Kidney (tissue), 13 donors: ENCODE measurements at regions not wholly inside any gene's neighbourhood (a gene's known extent, or its start where the extent isn't known, plus 50 kb on each side); places are given as distances from the start of the nearest gene placed in this dataset.

ENCODE experiments used
- DNase-seq, 5 donors: peaks; one replicate each; pipeline ENCODE4 v3.0.0-alpha.2; 2013 to 2020
- FAIRE-seq: peaks from 2 replicates; lab custom pipeline; 2012; peaks lifted over from hg19 to GRCh38; lab: Jason Lieb, UNC
- H3K27ac ChIP-seq, 2 donors: one replicate each; pipeline ENCODE4 v1.7.0; 2013; ENCODE audit warnings: low read depth in 2 of 2, low read length in 2 of 2, inconsistent platforms in 1 of 2
- H3K27me3 ChIP-seq: one replicate; pipeline ENCODE4 v1.7.1; 2013; ENCODE audit warnings: low read length, inconsistent platforms; ENCODE audit not compliant: control insufficient read depth, insufficient read depth
- H3K36me3 ChIP-seq, 3 donors: one replicate each; pipeline versions ENCODE4 v1.7.0 to v1.7.1; 2013; ENCODE audit warnings: low read length in 3 of 3, control low read depth in 1 of 3, inconsistent platforms in 1 of 3; ENCODE audit not compliant: insufficient read depth in 3 of 3, control insufficient read depth in 2 of 3
- H3K4me1 ChIP-seq, 3 donors: one replicate each; pipeline versions ENCODE4 v1.7.0 to v1.7.1; 2013; ENCODE audit warnings: low read length in 3 of 3, inconsistent platforms in 1 of 3, low read depth in 1 of 3; ENCODE audit not compliant: control insufficient read depth in 2 of 3, insufficient read depth in 2 of 3
- H3K4me3 ChIP-seq, 3 donors: one replicate each; pipeline versions ENCODE4 v1.7.0 to v1.8.1; 2013; ENCODE audit warnings: low read length in 3 of 3, control low read depth in 1 of 3, inconsistent platforms in 1 of 3
- H3K9ac ChIP-seq, 3 donors: one replicate each; pipeline versions ENCODE4 v1.7.0 to v1.7.1; 2013; ENCODE audit warnings: low read length in 3 of 3, control low read depth in 1 of 3, inconsistent platforms in 1 of 3
- H3K9me3 ChIP-seq, 3 donors: one replicate each; pipeline versions ENCODE4 v1.7.0 to v1.7.1; 2013; ENCODE audit warnings: low read length in 3 of 3, control low read depth in 1 of 3, inconsistent platforms in 1 of 3; ENCODE audit not compliant: control insufficient read depth in 2 of 3, insufficient read depth in 1 of 3
- intact Hi-C: fragments of 100-400 bp; cut with DNase I; formaldehyde crosslinking; loops from one replicate; pipeline ENCODE4 v1.11.1; 2022
- TF ChIP-seq, protein P1 (sequence below): IDR thresholded peaks from 3 replicates; pipeline ENCODE4 v1.5.1; 2012; ENCODE audit warnings: mild to moderate bottlenecking, moderate library complexity, borderline replicate concordance; ENCODE audit not compliant: insufficient read depth; ENCODE audit errors: extremely low read depth
- donor health status: control.
- donor health status: control.
- donor health status: control.
- donor health status: control.
- donor health status: control.
- donor health status: DM: yes; HTN: yes; CAD: no.
- donor health status: Normal renal cell carcinoma (clear cell type).

DNA sequence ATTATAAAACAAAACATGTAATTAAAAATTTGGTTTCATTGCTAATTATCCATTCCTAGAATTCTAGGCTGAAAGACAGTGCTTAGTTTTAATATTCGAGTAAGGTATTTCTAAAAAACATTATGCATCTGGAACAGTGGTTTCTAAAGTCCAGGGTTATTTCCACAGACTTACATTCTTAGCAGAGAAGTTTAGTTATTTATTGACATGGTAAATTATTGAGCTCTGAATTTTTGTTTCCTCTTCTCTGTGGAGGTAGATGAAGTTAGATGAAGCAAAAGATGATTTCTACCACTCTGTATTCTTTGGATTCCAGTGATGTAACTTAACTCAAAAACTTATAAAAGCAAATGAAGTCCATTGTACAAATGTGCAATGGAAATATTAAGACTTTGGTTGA lies 709.4 kb downstream of the MRPL39 start:
- TF ChIP-seq, protein P1, sequence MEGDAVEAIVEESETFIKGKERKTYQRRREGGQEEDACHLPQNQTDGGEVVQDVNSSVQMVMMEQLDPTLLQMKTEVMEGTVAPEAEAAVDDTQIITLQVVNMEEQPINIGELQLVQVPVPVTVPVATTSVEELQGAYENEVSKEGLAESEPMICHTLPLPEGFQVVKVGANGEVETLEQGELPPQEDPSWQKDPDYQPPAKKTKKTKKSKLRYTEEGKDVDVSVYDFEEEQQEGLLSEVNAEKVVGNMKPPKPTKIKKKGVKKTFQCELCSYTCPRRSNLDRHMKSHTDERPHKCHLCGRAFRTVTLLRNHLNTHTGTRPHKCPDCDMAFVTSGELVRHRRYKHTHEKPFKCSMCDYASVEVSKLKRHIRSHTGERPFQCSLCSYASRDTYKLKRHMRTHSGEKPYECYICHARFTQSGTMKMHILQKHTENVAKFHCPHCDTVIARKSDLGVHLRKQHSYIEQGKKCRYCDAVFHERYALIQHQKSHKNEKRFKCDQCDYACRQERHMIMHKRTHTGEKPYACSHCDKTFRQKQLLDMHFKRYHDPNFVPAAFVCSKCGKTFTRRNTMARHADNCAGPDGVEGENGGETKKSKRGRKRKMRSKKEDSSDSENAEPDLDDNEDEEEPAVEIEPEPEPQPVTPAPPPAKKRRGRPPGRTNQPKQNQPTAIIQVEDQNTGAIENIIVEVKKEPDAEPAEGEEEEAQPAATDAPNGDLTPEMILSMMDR: no peak

DNA sequence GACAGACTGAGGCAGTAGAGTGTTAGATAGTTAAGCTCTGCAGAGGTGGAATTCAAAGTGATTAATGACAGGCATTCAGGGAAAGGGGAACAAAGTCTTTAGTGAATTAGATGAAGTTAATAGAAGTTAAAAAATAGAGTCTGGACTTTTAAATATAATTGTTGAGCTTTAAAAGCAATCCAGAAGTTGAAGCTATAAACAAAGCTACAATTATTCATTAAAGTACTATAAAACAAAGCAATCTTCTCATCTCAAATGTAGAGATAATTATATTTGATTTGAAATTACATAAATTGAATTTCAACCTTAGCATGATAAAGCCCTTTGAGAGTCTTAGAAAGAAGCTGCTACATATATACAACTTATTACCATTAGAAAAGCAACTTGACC lies 710.6 kb downstream of the MRPL39 start:
- no peaks in the 10 kb centered on the region for H3K4me1 ChIP-seq
- DNase-seq: peak in 1 of 5 donors; percentile 0
- intact Hi-C loops: no loop called here
- H3K27ac ChIP-seq: no peak overlapping the region
- no peak overlapping the region for H3K9ac ChIP-seq
- H3K4me3 ChIP-seq: no peak overlapping the region
- no peaks in the 10 kb centered on the region for H3K27me3 ChIP-seq
- FAIRE-seq: no peak
- H3K9me3 ChIP-seq: no peaks in the 10 kb centered on the region
- H3K36me3 ChIP-seq: no peaks in the 10 kb centered on the region
- TF ChIP-seq, protein P1: no peak

More for the DNA sequence above, 709.4 kb downstream of the MRPL39 start:
- Histone ChIP-seq H3K9me3 (no peaks in the 10 kb centered on the region), H3K4me3 (no peak overlapping the region), H3K27me3 (no peaks in the 10 kb centered on the region), H3K27ac (no peak overlapping the region), H3K9ac (no peak overlapping the region), H3K36me3 (no peaks in the 10 kb centered on the region), H3K4me1 (no peaks in the 10 kb centered on the region)
- FAIRE-seq: peak; percentile 70
- peak in 1 of 5 donors; percentile 4 for DNase-seq
- intact Hi-C loops: no loop called here

DNA sequence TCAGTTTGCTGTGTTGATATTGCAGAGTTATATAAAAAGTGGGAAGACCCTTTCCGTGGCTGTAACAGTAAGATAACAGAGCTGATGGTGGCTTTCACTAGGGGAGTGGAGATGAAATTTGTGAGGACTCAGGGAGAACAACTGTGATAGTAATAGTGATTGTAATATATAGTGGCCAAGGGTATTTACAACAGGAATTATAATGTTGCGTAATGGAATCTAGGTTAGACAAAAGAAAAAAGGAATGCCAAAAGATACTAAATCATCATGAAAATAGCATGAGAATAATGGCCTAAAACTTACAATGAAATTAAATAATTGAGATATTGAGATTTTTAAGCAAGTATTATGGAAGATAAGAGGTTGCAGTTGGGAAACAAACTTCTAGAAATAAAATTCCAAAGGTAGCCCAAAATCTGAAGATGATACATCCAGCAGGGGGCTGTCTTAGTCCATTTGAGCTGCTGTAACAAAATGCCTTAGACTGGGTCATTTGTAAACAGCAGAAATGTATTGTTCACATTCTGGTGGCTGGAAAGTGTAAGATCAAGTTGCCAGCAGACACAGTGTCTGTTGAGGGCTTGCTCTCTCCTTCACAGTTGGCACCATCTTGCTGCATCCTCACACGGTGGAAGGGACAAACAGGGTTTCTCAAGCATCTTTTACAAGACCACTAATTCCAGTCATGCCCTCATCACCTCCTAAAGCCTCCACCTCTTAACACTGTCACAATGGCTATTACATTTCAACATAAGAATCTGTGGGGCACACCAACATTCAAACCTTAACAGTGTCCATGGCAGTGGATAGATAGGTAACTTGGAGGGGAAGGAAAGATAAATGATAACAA lies 711.2 kb downstream of the MRPL39 start:
- FAIRE-seq: peak; percentile 52
- Histone ChIP-seq H3K27me3 (no peaks in the 10 kb centered on the region), H3K36me3 (no peaks in the 10 kb centered on the region), H3K27ac (no peak overlapping the region), H3K9ac (no peak overlapping the region), H3K4me3 (no peak overlapping the region), H3K9me3 (no peaks in the 10 kb centered on the region), H3K4me1 (no peaks in the 10 kb centered on the region)
- TF ChIP-seq, protein P1: peak; percentile 48
- peak in 2 of 5 donors; percentile 9 to 20 for DNase-seq
- intact Hi-C loops: no loop called here

DNA sequence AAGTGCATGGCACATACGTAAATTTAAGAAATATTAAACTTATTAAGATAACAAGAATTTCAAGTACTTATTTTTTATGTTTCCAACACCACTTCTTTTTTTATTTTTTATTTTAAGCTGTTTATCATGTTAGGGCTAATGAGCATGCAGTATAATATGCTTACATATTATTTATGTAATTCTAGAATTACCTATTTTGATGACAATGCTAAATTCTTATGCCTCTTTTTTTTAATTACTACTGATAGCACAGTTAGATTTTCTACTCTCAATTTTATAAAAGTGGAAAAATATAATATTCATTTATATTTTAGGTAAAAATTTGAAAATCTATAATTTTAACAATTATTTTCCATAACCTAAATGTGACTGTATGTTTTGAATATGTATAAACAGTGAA lies 713.0 kb downstream of the MRPL39 start:
- intact Hi-C loops: no loop called here
- no peaks in the 10 kb centered on the region for H3K4me1 ChIP-seq
- peak; percentile 82 for FAIRE-seq

More for the DNA sequence above, 713.0 kb downstream of the MRPL39 start:
- H3K4me3 ChIP-seq: no peak overlapping the region
- no peak for DNase-seq
- no peaks in the 10 kb centered on the region for H3K27me3 ChIP-seq
- H3K9ac ChIP-seq: no peak overlapping the region
- no peak overlapping the region for H3K27ac ChIP-seq
- H3K9me3 ChIP-seq: no peaks in the 10 kb centered on the region
- H3K36me3 ChIP-seq: no peaks in the 10 kb centered on the region
- TF ChIP-seq, protein P1: no peak
